ENCODE measurements at regions not wholly inside any gene's neighbourhood (a gene's known extent, or its start where the extent isn't known, plus 50 kb on each side); places are given as distances from the start of the nearest gene placed in this dataset.
"Not testable (repeated sequence)": the region's sequence is repeated elsewhere in the genome, so short reads cannot be mapped to it uniquely, and the experiment has no call there.

- no peak for DNase-seq (ENCODE audit: low spot score)
- intact Hi-C loops (cut with DNase I), result no loop called here
Observed at GRCh38 chr13:111013196-111013595, 98.3 kb upstream of the ANKRD10 start.

- intact Hi-C loops (cut with DNase I), result no loop called here
- no peak for DNase-seq (ENCODE audit: low spot score)
Observed at GRCh38 chr13:111011899-111012298, 97.0 kb upstream of the ANKRD10 start.

DNA sequence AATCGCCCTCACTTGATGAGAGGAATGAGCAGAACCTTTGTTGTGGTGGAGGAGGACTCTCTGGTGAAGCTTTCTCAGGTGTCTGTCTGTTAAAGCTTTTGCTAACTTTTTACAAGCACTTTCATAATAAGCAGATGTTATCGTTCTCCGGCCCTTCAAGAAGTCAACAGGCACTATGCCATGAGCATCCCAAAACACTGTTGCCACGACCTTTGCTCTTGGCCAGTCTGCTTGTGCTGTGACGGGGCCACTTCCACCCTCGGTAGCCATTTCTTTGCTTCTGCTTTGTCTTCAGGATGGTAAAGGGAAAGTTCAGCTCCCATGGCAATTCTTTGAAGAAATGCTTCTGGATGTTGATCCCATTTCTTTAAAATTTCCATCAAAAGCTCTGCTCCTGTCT is 93.5 kb upstream of the ANKRD10 start:
- intact Hi-C loops (cut with DNase I), result loop anchor here (5.0 kb wide), 1 partner anchor 296 kb away; the partner anchor contains the start of gene ING1
- no peak for DNase-seq (ENCODE audit: low spot score)

- intact Hi-C loops (cut with DNase I), result loop anchor here (2.0 to 5.0 kb wide), 3 partner anchors 92 to 295 kb away; partner anchors contain the start of genes ANKRD10 and ING1
- no peak for DNase-seq (ENCODE audit: low spot score)
Observed at GRCh38 chr13:111007209-111007608, 92.3 kb upstream of the ANKRD10 start.

- peak; percentile 90 for DNase-seq (ENCODE audit: low spot score)
- intact Hi-C loops (cut with DNase I), result loop anchor here (1.0 to 5.0 kb wide), 4 partner anchors 40 to 294 kb away; partner anchors contain the start of genes ANKRD10 and ING1
Observed at GRCh38 chr13:111006506-111007031, 91.7 kb upstream of the ANKRD10 start.

GRCh38 chr13:111005808-111006505 is 91.1 kb upstream of the ANKRD10 start:
- intact Hi-C loops (cut with DNase I), result loop anchor here (1.0 to 5.0 kb wide), 4 partner anchors 40 to 294 kb away; partner anchors contain the start of genes ANKRD10 and ING1
- DNase-seq (ENCODE audit: low spot score), result peak; percentile 85

GRCh38 chr13:111005364-111005763 is 90.5 kb upstream of the ANKRD10 start:
- intact Hi-C loops (cut with DNase I), result loop anchor here (5.0 kb wide), 1 partner anchor 293 kb away; the partner anchor contains the start of gene ING1
- DNase-seq (ENCODE audit: low spot score), result no peak

- DNase-seq (ENCODE audit: low spot score), result no peak
- intact Hi-C loops (cut with DNase I), result no loop called here
Observed at GRCh38 chr13:111004444-111004843, 89.6 kb upstream of the ANKRD10 start.

DNA sequence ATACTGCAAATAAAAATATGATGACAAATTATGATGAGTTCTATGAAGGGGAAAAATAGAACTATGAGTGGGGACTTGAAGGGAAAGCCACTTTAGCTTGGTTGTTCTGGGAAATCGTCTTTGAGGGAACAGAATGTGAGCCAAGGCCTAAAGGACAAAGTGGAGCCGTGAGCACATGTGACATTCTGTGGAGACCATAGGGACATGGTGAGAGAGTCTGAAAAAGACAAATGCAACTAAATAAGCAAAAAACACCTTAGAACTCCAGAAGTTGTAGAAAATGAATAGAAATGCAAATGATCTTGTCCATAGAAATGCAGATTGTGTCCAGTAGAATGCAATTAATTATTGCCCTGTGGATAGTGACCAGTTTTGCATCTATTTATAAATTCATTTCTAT is 86.8 kb upstream of the ANKRD10 start:
- DNase-seq (ENCODE audit: low spot score), result no peak
- intact Hi-C loops (cut with DNase I), result no loop called here

GRCh38 chr13:110993788-110994187 is 78.9 kb upstream of the ANKRD10 start:
- DNase-seq (ENCODE audit: low spot score), result no peak
- intact Hi-C loops (cut with DNase I), result no loop called here

- DNase-seq (ENCODE audit: low spot score), result no peak
- intact Hi-C loops (cut with DNase I), result no loop called here
Observed at GRCh38 chr13:110991991-110992508, 77.2 kb upstream of the ANKRD10 start.

DNA sequence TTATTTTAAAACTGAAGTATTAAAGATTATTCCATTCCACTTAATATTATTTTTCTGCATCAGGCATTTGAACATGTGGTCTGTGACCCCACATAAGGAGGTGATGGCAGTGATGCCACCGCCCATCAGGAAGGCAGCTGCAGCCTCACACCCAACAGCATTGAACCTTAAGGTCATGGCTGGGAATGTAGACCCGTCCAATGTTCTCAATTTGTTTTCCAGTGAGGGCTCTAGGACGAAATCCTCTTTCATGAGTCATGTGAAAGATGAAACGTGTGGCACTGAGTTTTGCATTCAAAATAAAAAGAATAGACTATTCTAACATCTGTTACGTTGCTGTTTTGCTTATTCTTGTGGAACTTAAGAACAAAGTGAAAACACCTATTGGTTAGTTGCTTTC is 74.5 kb upstream of the ANKRD10 start:
- DNase-seq (ENCODE audit: low spot score), result no peak
- intact Hi-C loops (cut with DNase I), result no loop called here

GRCh38 chr13:110985541-110985940 is 70.7 kb upstream of the ANKRD10 start:
- DNase-seq (ENCODE audit: low spot score), result no peak
- intact Hi-C loops (cut with DNase I), result no loop called here

DNA sequence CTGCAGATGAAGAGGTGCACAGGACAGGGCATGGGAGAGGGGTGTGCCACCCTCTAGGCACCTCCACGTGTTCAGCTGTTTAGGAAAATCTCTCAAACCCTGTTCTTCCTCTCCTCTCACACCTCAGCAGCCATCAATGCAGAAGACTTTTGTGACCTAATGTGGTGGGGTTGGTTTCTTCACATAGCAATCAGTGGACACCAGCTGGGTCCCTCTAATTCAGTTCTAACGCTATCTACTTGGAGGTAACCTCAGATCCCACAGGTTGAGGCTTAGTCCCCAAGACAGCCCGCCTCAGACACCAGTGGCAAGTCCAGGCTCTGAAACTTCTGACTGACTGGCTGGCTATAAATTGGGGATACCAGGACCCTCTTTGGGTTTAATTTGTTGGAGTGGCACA is 69.9 kb upstream of the ANKRD10 start:
- intact Hi-C loops (cut with DNase I), result no loop called here
- DNase-seq (ENCODE audit: low spot score), result no peak

- DNase-seq (ENCODE audit: low spot score), result no peak
- intact Hi-C loops (cut with DNase I), result no loop called here
Observed at GRCh38 chr13:110984381-110984780, 69.5 kb upstream of the ANKRD10 start.

- intact Hi-C loops (cut with DNase I), result no loop called here
Observed at GRCh38 chr13:110983241-110983640, 68.4 kb upstream of the ANKRD10 start.

GRCh38 chr13:110981379-110981778 is 66.5 kb upstream of the ANKRD10 start:
- intact Hi-C loops (cut with DNase I), result no loop called here
- no peak for DNase-seq (ENCODE audit: low spot score)

More at GRCh38 chr13:110983241-110983640, 68.4 kb upstream of the ANKRD10 start:
- no peak for DNase-seq (ENCODE audit: low spot score)

- intact Hi-C loops (cut with DNase I), result no loop called here
- DNase-seq (ENCODE audit: low spot score), result no peak
Observed at GRCh38 chr13:110980921-110981320, 66.1 kb upstream of the ANKRD10 start.

DNA sequence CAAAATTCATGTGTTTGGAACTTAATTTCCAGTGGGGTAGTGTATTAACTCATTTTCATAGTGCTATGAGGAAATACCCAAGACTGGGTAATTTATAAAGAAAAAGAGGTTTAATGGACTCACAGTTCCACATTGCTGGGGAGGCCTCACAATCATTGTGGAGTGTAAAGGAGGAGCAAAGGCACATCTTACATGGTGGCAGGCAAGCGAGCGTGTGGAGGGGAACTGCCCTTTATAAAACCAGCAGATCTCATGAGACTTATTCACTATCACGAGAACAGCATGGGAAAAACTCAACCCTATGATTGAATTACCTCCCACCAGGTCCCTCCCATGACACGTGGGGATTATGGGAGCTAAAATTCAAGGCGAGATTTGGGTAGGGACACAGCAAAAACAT is 64.3 kb upstream of the ANKRD10 start:
- intact Hi-C loops (cut with DNase I), result not testable (repeated sequence)

GRCh38 chr13:110978390-110978789 is 63.5 kb upstream of the ANKRD10 start:
- DNase-seq (ENCODE audit: low spot score), result no peak
- intact Hi-C loops (cut with DNase I), result no loop called here

More for the DNA sequence above, 64.3 kb upstream of the ANKRD10 start:
- DNase-seq (ENCODE audit: low spot score), result not testable (repeated sequence)

- intact Hi-C loops (cut with DNase I), result no loop called here
- DNase-seq (ENCODE audit: low spot score), result no peak
Observed at GRCh38 chr13:110976785-110977184, 61.9 kb upstream of the ANKRD10 start.

Data from cardiac septum (tissue), 1 donor.